H1 (cell line): ENCODE measurements at regions not wholly inside any gene's neighbourhood (a gene's known extent, or its start where the extent isn't known, plus 50 kb on each side); places are given as distances from the start of the nearest gene placed in this dataset.
A peak's percentile ranks its signal among the peaks of the same experiment; 100 is the strongest.

ENCODE experiments used
- CTCF ChIA-PET: fragments of 300-600 bp; sonication (Branson Sonifier 250); formaldehyde crosslinking; loops from one replicate; lab custom pipeline; 2021; ENCODE audit not compliant: partially characterized antibody; lab: Charles Lee
- POLR2A ChIA-PET: fragments of 300-600 bp; sonication (Branson Sonifier 250); formaldehyde crosslinking; loops from one replicate; lab custom pipeline; 2021; ENCODE audit warnings: inconsistent platforms; ENCODE audit not compliant: partially characterized antibody; lab: Charles Lee
- DNase-seq, 2 experiments: peaks; one replicate each; pipeline versions ENCODE4 v3.0.0 to v3.0.0-alpha.2; 2010 to 2022; ENCODE audit warnings: low spot score in 2 of 2, low read depth in 1 of 2, mixed read lengths in 1 of 2
- FAIRE-seq: peaks from 2 replicates; lab custom pipeline; 2011; peaks lifted over from hg19 to GRCh38; lab: Jason Lieb, UNC
- H2AFZ ChIP-seq: 2 replicates; pipeline ENCODE4 v1.8.1; 2012; ENCODE audit warnings: low read length, inconsistent platforms
- H2AK5ac ChIP-seq: 2 replicates; pipeline ENCODE4 v1.6.1; 2013; ENCODE audit warnings: low read depth, low read length
- H2BK120ac ChIP-seq: replicated peaks from 2 replicates; pipeline ENCODE3; 2013; ENCODE audit warnings: low read depth, low read length, inconsistent platforms
- H2BK12ac ChIP-seq: 2 replicates; pipeline ENCODE4 v1.6.1; 2013; ENCODE audit warnings: low read depth, low read length
- H2BK15ac ChIP-seq: 2 replicates; pipeline ENCODE4 v1.6.1; 2013; ENCODE audit warnings: low read length
- H2BK20ac ChIP-seq: 2 replicates; pipeline ENCODE4 v1.6.1; 2013; ENCODE audit warnings: low read length
- H2BK5ac ChIP-seq: 2 replicates; pipeline ENCODE4 v1.6.1; 2013; ENCODE audit warnings: low read depth, low read length
- H3K14ac ChIP-seq: 2 replicates; pipeline ENCODE4 v1.6.1; 2013; ENCODE audit warnings: inconsistent platforms; ENCODE audit not compliant: insufficient read length
- H3K18ac ChIP-seq: 2 replicates; pipeline ENCODE4 v1.6.1; 2013; ENCODE audit warnings: low read length; ENCODE audit errors: extremely low read depth
- H3K23ac ChIP-seq: 2 replicates; pipeline ENCODE4 v1.6.1; 2013; ENCODE audit warnings: inconsistent platforms; ENCODE audit not compliant: insufficient read length
- H3K23me2 ChIP-seq: 2 replicates; pipeline ENCODE4 v1.6.1; 2013; ENCODE audit warnings: low read depth, low read length
- H3K27ac ChIP-seq: 2 replicates; pipeline ENCODE4 v1.6.1; 2011; ENCODE audit warnings: low read depth, low read length, inconsistent platforms
- H3K27me3 ChIP-seq, 4 experiments: replicated peaks in 1 of 4; 1 replicate in 1 of 4; 2 replicates in 3 of 4; pipeline versions ENCODE4 v1.6.1 to v1.8.1; 2011 to 2013; ENCODE audit warnings: low read length in 3 of 4, mild to moderate bottlenecking in 3 of 4, inconsistent platforms in 2 of 4, mixed read lengths in 2 of 4, moderate library complexity in 1 of 4; ENCODE audit not compliant: control insufficient read depth in 3 of 4, insufficient read depth in 3 of 4; ENCODE audit errors: extremely low read depth in 1 of 4
- H3K36me3 ChIP-seq, 4 experiments: 2 replicates each; pipeline versions ENCODE4 v1.6.1 to v1.8.1; 2011 to 2013; ENCODE audit warnings: mild to moderate bottlenecking in 4 of 4, low read length in 3 of 4, moderate library complexity in 2 of 4, control low read depth in 1 of 4, inconsistent platforms in 1 of 4; ENCODE audit not compliant: insufficient read depth in 4 of 4, control insufficient read depth in 2 of 4
- H3K4ac ChIP-seq: replicated peaks from 2 replicates; pipeline ENCODE3; 2013; ENCODE audit warnings: low read length, low read depth, mixed read lengths, inconsistent platforms; ENCODE audit not compliant: insufficient read length
- H3K4me1 ChIP-seq, 4 experiments: replicated peaks in 1 of 4; 1 replicate in 1 of 4; 2 replicates in 3 of 4; pipeline versions ENCODE4 v1.6.1 to v1.8.1; 2011 to 2013; ENCODE audit warnings: low read length in 3 of 4, inconsistent platforms in 2 of 4, mixed read lengths in 1 of 4; ENCODE audit not compliant: insufficient read depth in 4 of 4, control insufficient read depth in 3 of 4
- H3K4me2 ChIP-seq, 2 experiments: 2 replicates each; pipeline versions ENCODE4 v1.6.1 to v1.8.1; 2011 to 2013; ENCODE audit warnings: low read depth in 2 of 2, low read length in 2 of 2, control low read depth in 1 of 2, inconsistent platforms in 1 of 2, mild to moderate bottlenecking in 1 of 2; ENCODE audit not compliant: insufficient read depth in 1 of 2
- H3K4me3 ChIP-seq, 4 experiments: fragments of 200-600, 300-600 bp in 1 of 4; sonication (generic), shearing (Covaris generic), sonication (Bioruptor Twin) in 1 of 4; 2 replicates each; pipeline versions ENCODE4 v1.5.1 to v1.8.1; 2011 to 2016; ENCODE audit warnings: low read length in 4 of 4, low read depth in 3 of 4, control low read depth in 2 of 4, inconsistent platforms in 2 of 4, mild to moderate bottlenecking in 2 of 4, mixed read lengths in 1 of 4, moderate library complexity in 1 of 4; ENCODE audit not compliant: insufficient read depth in 2 of 4; ENCODE audit errors: extremely low read depth in 1 of 4
- H3K56ac ChIP-seq: replicated peaks from 2 replicates; pipeline ENCODE3; 2013; ENCODE audit warnings: low read depth, mild to moderate bottlenecking, mixed read lengths, low read length, inconsistent platforms; ENCODE audit not compliant: insufficient read length
- H3K79me1 ChIP-seq: 2 replicates; pipeline ENCODE4 v1.6.1; 2013; ENCODE audit warnings: low read depth, low read length, control low read depth
- H3K79me2 ChIP-seq, 2 experiments: 2 replicates each; pipeline versions ENCODE4 v1.6.1 to v1.8.1; 2012 to 2013; ENCODE audit warnings: low read length in 2 of 2, mild to moderate bottlenecking in 2 of 2, inconsistent platforms in 1 of 2; ENCODE audit not compliant: insufficient read depth in 2 of 2, control insufficient read depth in 1 of 2
- H3K9ac ChIP-seq, 4 experiments: replicated peaks in 1 of 4; 1 replicate in 1 of 4; 2 replicates in 3 of 4; pipeline versions ENCODE4 v1.6.1 to v1.8.1; 2011 to 2013; ENCODE audit warnings: low read depth in 3 of 4, low read length in 3 of 4, control low read depth in 2 of 4, mild to moderate bottlenecking in 2 of 4, moderate library complexity in 2 of 4, inconsistent platforms in 1 of 4; ENCODE audit errors: extremely low read depth in 1 of 4
- H3K9me3 ChIP-seq, 2 experiments: 2 replicates each; pipeline versions ENCODE4 v1.6.1 to v1.8.1; 2012 to 2013; ENCODE audit warnings: mild to moderate bottlenecking in 2 of 2, moderate library complexity in 2 of 2, control low read depth in 1 of 2, inconsistent platforms in 1 of 2, low read depth in 1 of 2, low read length in 1 of 2, mixed read lengths in 1 of 2; ENCODE audit not compliant: insufficient read depth in 2 of 2
- H4K20me1 ChIP-seq, 2 experiments: replicated peaks in 1 of 2; 2 replicates each; pipeline versions ENCODE3 to v1.8.1; 2011 to 2013; ENCODE audit warnings: inconsistent platforms in 2 of 2, low read length in 2 of 2, mild to moderate bottlenecking in 1 of 2; ENCODE audit not compliant: insufficient read depth in 2 of 2, control insufficient read depth in 1 of 2
- H4K5ac ChIP-seq: 2 replicates; pipeline ENCODE4 v1.6.1; 2013; ENCODE audit warnings: low read length, low read depth, mixed read lengths, inconsistent platforms; ENCODE audit not compliant: insufficient read length
- H4K8ac ChIP-seq: 2 replicates; pipeline ENCODE4 v1.8.0; 2013; ENCODE audit warnings: mild to moderate bottlenecking, moderate library complexity, low read length, inconsistent platforms; ENCODE audit not compliant: insufficient read depth; ENCODE audit errors: extremely low read depth
- H4K91ac ChIP-seq: replicated peaks from 2 replicates; pipeline ENCODE3; 2013; ENCODE audit warnings: low read length, mixed read lengths, inconsistent platforms; ENCODE audit not compliant: insufficient read length
- EP300 ChIP-seq, 2 experiments: IDR thresholded peaks; 1 replicate in 1 of 2; 2 replicates in 1 of 2; pipeline ENCODE4 v1.6.1; 2011 to 2012; ENCODE audit warnings: low read depth in 2 of 2, low read length in 2 of 2, mild to moderate bottlenecking in 2 of 2, borderline replicate concordance in 1 of 2, inconsistent platforms in 1 of 2, moderate library complexity in 1 of 2
- TCF12 ChIP-seq: IDR thresholded peaks from 2 replicates; pipeline ENCODE4 v1.6.1; 2011; ENCODE audit warnings: low read depth, mild to moderate bottlenecking, low read length
- WGBS, 2 experiments: shearing (Covaris generic) in 1 of 2; methylation state at CpG; one replicate each; pipeline versions ENCODE4 v1.1.6 to v1.1.7; 2013 to 2015; ENCODE audit warnings: low lambda C conversion rate in 2 of 2, mixed read lengths in 2 of 2, inconsistent platforms in 1 of 2, low coverage in 1 of 2, missing lambda C conversion rate in 1 of 2; ENCODE audit not compliant: insufficient replicate concordance in 2 of 2, insufficient coverage in 1 of 2, insufficient read length in 1 of 2; ENCODE audit errors: extremely low coverage in 1 of 2, missing lambda C conversion rate in 1 of 2; 5-methylcytosine and 5-hydroxymethylcytosine counted together

- Histone ChIP-seq H4K5ac (no peak overlapping the region), H3K4me1 (peaks cover 0 to 11% (median 5%) of the 10 kb centered on the region in 4 experiments; a peak in 3 of 7 replicates), H3K36me3 (no peaks in the 10 kb centered on the region), H3K9ac (no peak overlapping the region), H3K79me1 (no peaks in the 10 kb centered on the region), H3K23ac (no peak overlapping the region), H3K4me2 (no peak overlapping the region), H3K79me2 (no peaks in the 10 kb centered on the region), H2BK15ac (no peak overlapping the region), H3K14ac (no peak overlapping the region), H3K4ac (no peak overlapping the region), H2BK5ac (no peak overlapping the region), H4K8ac (no peak overlapping the region), H3K4me3 (no peak overlapping the region), H4K20me1 (no peaks in the 10 kb centered on the region), H3K27me3 (no peaks in the 10 kb centered on the region; a peak in 2 of 7 replicates), H2BK20ac (no peak overlapping the region), H2AK5ac (no peak overlapping the region), H2AFZ (no peak overlapping the region), H3K27ac (no peak overlapping the region), H3K9me3 (no peaks in the 10 kb centered on the region), H3K56ac (no peak overlapping the region), H4K91ac (no peak overlapping the region), H3K23me2 (no peaks in the 10 kb centered on the region; the same call in 1 of the 2 replicates), H3K18ac (no peak overlapping the region), H2BK120ac (no peak overlapping the region), H2BK12ac (no peak overlapping the region)
- CTCF ChIA-PET, result interaction anchor here (0.8 to 1.5 kb wide), 3 partner anchors 43 to 279 kb away, joined by 3 to 4 read pairs (median 3); no protein-coding TSS in a partner anchor
- FAIRE-seq, result no peak
- WGBS, 2 experiments, result 77% methylated on average over 9 of the region's 10 CpGs; no CpG with 5 or more reads in 1 of the 2 experiments
- peak in 1 of 2 experiments; percentile 11 for DNase-seq
- POLR2A ChIA-PET, result no interaction called here
- TF ChIP-seq EP300 (IDR thresholded peaks at IDR 0.05; ENCODE audit: borderline replicate concordance in 1 of 2, low read depth in 2 of 2, low read length in 2 of 2) (no peak), TCF12 (no peak)
Observed at GRCh38 chr7:370775-371118, 80.8 kb downstream of the FOXL3 start.
